SKM-1 (cell line): ENCODE measurements at regions not wholly inside any gene's neighbourhood (a gene's known extent, or its start where the extent isn't known, plus 50 kb on each side); places are given as distances from the start of the nearest gene placed in this dataset.

Experiments
- DNase-seq: peaks from one replicate; lab custom pipeline; 2025; ENCODE audit not compliant: unreplicated experiment; lab: John Stamatoyannopoulos, UW

DNA sequence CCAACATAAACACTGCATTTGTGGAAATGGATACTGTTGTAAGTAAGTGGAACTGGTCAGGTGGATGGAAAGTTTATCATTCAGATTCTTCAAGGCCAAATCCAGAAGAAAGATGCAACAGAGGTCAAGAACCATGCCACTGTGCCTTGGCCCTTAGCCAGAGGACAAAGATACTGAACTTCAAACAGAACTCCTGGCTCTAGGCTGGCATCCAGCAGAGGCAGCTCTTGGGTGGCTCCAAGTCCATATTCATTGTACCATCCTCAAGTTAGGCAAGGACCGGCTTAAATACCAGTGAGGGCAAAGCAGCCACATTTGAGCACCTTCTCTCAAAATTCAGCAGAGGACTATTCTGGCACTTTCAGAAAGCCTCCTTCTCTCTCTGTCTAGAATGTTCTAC, 53.2 kb downstream of the DNAAF9 start:
- DNase-seq: no peak

DNA sequence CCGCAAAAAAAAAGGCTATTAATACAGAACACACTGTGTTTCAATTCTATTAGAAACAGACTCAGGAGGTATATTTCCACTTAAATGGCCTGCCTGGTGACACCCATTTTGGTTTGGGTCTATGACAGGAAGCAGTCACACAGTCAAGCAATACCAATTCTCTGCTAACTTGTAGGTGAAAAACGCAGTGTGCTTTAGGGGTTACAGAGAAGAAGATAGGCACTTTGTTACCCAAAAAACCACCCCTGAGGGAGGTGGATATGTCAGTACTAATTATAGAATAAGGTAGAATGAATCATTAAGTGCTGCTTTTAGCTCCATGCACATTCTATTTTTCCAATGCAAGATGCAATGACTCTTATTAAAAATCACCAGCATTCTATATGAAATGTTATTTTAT, 53.8 kb downstream of the DNAAF9 start:
- DNase-seq: no peak

DNA sequence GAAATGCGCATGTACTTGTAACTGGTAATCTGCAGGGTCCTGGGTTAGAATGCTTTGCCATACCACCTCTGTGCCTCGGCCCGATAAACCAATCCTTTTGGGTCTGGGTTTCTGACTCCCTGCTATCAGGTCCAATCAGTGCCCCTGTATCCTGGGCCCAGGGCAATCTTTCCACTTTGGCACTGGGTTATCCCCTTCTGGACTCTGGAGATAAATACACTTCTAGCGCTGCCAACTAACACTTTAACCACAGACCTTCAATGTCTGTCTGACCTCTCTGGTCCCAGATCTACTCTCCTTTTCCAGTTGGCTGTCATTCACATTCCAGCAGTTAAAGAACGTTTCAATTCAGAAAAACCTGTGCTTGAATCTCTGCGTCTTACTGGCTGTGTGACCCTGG, 55.3 kb downstream of the DNAAF9 start:
- DNase-seq: no peak

DNA sequence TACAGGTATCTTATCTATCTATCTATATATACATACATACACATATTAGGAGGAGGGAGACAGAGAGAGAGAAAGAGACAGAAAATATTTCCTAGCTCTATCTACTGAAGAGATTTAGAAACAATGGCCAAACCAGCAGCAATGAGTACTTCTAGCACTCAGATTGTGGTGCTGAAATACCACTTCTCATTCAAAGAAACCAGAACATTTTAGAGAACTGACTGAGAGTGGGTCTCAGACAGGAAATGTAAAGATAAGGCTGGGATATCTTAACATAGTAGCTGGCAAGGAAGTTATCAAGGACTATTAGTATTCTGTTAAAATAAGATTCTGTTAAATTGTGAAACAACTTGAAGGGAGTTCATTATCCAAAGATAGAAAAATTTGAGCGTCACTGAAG, 57.0 kb downstream of the DNAAF9 start:
- no peak for DNase-seq

DNA sequence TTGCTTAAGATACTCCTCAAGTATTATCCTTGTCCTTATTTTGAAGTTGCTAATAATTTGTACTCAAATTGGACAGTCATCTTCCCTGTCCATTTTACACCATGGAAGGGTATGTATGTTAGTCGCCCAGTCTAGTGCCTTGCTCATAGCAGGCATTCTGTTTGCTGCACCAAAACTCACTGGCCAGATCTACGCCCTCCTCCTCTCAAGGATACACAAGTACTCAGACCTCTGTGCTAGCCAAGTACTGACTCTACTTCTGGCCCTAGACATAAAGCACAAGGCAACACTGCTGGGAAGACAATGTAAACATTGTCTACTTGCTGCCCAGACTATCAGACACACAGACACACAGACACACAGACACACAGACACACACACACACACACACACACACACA, 57.7 kb downstream of the DNAAF9 start:
- no peak for DNase-seq

DNA sequence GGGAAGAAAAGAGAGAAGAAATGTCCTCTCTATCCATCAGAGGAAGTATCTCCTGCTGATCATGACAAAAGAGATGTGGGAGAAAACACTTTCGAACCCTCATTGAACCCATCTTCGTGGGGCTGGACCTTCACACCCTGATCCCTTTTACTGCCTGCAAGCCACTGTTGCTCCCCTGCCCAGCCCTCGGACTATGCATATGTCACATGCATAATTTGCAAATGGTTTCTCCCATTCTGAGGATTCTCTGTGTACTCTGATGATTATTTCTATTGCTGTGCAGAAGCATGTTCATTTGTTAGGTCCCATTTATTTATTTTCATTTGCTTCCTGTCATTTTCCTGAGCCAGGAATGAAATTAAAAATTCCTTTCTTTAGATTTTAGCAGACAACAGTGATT, 64.7 kb downstream of the DNAAF9 start:
- DNase-seq: no peak

DNA sequence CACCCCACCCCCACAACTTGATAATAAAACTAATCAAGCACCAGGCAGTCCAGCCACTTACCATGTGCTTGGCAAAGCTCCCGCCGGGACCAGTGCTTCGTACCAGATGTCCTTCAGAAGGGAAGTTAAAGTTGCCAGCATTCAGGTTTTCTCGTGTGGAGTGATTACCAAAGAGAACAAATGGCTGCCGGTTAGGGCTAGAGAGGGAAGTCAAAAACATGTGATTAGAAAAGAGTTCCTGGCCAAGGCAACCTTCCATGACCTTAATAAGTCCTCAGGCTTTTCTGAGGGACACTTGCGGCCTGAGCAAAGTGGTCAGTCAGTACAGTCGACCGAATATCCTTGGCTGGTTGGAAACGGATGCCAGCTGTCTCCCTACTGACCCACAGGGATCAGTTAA, 67.0 kb downstream of the DNAAF9 start:
- DNase-seq: no peak

DNA sequence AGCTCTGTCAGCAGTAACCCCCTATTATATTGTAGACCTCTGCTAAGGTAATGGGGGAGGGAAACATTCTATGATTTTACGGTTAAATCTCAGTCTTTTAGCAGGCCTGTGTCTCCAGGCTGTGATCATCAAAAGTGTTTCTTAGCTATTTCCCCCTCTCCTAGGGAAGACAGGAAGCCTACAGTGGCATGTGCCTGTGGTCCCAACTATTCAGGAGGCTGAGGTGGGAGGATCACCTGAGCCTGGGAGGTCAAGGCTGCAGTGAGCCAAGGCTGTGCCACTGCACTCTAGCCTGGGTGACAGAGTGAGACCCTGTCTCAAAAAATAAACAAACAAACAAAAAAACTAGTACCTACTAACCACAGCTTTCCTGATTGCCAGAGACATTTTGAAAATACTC, 67.9 kb downstream of the DNAAF9 start:
- no peak for DNase-seq

DNA sequence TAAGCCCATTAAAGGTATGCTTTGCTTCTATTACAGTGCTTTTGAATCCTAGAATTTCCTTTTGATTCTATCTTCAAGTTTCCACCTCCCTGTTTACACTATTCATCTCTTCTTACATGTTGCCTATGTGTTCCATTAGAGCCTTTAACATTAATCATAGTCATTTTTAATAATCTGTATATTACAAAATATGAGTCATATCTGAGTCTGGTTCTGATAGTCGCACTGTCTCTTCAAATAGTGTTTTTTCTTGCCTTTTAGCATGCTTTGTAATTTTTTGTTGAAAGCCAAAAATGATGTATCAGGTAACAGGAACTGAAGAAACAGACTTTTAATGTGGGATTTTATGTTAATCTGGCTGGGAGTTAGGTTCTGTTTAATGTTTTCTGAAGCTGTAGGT, 68.4 kb downstream of the DNAAF9 start:
- DNase-seq: no peak

DNA sequence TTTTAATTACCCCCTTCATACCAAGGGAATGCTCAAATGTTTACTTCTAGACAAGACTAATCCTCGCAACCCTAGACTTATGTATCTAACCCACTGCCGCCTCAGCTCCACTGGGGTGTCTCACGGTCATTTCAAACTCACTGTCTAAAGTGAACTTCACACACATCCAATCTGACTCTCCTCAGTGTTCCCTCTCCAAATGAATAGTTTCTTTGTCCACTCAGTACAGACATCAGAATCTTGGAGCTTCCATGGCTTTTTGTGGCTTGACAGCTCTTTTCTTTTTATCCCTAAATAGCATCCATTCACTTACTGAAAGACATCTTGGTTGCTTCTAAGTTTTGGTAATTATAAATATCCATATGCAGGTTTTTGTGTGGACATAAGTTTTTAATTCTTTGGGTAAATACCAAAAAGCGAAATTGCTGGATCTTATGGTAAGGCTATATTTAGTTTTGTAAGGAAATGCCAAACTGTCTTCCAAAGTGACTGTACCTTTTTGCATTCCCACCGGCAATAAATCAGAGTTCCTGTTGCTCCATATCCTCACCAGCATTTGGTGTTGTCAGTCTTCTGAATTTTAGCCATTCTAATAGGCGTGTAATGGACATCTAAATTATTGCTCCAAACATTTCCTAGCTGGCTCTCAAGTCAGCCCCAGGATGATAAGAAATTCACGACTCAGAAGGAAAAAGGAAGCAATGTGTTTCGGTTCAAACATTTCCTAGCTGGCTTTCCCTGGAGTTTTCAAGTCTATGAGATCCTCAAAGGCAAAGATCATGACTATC, 73.1 kb downstream of the DNAAF9 start:
- DNase-seq: no peak

DNA sequence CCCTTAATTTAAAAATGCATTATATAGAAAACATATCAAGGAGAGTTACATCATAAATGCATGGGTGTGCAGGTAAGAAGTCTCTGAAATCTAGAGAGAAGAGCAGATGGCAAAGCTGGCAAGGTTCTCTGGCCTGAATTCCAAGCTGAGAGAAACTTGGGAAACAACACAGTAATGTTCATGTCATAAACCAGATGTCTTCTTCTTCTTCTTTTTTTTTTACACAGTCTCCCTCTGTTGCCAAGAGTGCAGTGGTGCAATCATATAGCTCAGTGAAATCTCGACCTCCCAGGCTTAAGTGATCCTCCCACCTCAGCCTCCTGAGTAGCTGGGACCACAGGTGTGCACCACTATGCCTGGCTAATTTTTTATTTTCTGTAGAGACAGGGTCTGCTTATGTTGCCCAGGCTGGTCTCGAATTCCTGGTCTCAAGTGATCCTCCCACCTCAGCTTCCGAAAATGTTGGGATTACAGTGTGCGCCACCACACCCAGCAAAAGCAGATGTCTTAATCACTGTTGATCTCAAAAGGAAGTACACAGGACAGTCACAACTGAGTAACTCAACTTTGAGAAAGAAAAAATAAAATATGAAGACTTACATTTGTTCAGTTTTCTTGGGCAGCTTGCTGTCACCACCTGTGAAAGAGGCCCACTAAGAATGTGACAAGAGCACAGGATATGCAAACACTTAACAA, 77.3 kb downstream of the DNAAF9 start:
- no peak for DNase-seq

DNA sequence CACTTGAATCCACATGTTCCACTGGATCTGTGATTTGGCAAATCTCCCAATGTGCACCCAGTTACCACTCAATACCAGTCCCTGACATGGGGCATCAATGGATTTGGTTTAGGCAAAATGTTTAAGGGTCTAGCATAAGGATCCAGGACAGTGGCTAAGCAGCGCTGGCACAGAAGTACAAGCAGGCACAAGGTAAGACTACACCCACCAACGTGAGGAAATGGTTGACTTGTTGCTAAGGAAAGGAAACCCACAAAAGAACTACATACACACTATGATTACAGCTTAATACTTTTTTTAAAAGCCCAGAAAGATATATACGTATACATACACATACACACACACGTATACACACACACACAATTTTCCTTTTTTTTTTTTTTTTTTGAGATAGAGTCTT, 79.0 kb downstream of the DNAAF9 start:
- no peak for DNase-seq

DNA sequence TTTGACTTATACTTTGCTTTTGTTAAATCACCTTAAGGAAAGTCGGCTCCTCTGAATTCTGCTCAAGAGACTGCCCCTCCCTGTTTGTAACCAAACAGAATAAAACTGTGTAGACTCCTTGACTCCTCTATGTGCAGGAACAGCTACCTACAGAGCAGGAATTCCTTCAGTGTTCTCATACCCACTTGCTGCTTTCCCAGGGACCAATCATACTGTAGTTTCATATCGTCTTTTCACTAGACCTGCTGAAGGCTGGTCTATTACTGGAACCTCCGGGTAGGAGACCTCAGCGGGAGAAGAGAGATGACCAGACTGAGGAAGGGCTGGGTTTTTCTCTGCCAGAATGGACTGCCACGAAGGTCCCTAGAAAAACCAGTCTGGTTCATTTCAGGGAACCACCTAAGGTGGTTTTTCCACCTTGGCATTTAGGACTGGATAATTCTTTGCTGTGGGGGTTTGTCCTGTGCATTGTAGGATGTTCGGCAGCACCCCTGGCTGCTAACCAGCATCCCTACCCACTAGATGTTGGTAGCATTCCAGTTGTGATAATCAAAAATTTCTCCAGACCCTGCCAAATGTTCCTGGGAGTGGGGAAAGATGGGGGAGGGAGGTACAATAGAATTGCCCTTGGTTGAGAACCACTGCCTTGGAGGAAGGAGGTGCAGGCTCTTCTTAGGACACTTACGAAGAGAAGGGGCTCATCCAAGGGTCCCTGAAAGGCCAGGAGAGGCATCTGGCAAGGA, 80.5 kb downstream of the DNAAF9 start:
- no peak for DNase-seq

DNA sequence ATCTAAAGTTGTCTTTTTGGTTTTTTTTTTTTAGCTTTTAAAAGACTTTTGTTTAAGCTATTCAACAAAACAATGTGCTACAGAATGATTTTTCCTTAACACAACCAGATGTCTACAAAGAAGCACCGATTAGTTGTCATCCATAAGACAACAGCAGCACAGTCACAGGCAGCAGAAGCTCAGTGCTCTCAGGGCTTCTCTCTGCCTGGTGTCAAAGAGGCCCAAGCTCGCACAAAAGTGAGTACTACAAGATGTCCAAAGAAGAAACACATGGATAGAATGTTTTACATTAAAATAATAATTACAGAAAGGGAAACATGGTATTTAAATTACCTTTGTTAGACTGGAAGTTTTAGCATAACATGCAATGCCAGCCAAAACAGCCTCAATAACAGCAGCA, 81.6 kb downstream of the DNAAF9 start:
- no peak for DNase-seq

DNA sequence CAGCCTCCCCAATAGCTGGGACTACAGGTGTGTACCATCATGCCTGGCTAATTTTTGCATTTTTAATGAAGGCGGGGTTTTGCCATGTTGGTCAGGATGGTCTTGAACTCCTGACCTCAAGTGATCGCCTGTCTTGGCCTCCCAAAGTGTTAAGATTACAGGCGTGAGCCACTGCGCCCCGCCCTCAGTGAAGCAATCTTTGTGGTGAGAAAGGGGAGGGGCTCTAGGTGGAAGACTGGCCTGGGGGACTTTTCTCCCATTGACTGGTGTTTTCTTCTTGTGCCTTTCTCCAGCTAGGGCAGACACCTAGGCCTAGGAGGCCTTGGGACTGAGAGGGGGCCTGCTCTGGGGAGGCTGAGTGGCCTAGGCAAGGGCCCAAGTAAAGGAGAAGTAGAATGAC, 84.1 kb downstream of the DNAAF9 start:
- no peak for DNase-seq

DNA sequence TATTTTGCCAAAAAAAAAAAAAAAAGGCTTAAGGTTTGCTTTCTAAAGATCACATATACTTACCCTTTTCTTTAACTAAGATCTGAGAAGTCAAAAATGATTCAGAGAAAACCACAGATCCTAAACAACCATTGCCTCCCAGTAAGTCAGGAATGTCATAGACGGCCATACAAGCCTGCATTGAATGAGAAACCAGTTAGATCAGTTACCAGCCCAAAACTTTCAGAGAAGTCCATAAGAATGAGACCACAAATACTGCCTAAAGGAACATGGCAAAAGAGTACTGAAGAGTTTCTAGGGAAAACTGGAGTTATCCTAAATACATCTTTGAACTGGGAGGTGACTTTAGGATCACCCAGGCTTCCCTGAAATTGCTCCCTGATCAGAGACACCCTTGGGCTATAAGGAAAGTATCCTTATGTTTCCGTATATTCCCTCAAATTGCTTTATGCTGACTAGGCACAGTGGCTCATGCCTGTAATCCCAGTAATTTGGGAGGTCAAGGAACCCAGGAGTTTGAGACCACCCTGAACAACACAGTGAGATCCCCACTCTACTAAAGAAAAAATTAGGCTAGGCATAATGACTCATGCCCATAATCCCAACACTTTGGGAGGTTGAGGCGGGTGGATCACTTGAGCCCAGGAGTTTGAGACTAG, 79.4 kb upstream of the SLC4A11 start:
- no peak for DNase-seq

DNA sequence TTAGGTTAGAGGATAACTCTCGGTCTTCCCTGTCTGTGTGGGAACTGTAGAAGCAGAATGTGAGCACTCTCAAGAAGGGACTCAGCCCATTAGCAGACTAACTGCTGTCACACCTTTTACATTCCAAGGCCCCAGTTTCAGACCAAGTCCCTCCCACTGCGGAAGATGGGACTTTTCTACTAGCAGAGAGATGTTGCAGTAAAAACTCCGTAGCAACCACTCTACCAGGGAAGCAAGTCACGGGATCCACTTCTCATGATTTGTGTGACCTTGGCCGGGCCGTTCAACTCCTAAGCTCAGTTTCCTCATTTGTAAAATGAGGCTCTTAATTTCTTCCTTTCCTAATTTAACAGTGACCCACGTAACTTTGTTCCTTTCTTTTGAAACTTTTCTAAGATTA, 77.1 kb upstream of the SLC4A11 start:
- DNase-seq: no peak

DNA sequence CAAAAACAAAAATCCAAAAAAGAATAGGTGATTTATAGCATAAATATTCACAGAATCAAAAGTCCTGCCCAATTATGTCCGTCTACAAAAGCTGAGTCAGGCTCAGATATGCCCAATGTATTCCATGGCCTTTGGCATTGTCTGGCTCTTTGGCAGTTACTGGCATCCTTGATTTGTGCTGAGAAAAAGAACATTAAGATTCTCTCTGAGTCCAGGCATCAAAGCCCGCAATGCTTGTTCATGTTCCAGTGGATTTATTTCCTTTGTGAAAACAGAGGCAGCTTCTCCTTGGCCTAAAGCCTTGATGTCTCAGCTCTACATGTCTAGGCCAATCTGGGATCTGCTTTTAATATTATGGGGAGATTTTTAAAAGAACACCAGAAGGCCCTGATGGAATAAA, 76.1 kb upstream of the SLC4A11 start:
- DNase-seq: no peak

DNA sequence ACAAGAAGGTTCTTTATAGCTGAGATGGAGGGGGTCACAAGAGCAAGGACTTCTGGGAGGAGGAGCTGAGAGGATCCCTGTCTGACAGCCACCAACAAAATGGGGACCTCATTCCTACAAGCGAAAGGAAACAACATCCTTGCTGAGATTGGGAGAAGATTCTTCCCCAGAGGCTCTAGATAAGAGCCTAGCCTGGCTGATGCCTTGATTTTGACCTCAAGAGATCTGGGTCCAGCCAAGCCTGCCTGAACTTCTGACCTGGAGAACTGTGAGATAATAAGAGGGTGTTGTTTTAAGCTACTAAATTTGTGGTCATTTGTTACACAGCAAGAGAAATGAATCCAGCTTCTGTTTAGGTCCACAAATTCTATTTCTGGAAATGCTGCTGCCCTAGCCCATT, 75.4 kb upstream of the SLC4A11 start:
- no peak for DNase-seq

DNA sequence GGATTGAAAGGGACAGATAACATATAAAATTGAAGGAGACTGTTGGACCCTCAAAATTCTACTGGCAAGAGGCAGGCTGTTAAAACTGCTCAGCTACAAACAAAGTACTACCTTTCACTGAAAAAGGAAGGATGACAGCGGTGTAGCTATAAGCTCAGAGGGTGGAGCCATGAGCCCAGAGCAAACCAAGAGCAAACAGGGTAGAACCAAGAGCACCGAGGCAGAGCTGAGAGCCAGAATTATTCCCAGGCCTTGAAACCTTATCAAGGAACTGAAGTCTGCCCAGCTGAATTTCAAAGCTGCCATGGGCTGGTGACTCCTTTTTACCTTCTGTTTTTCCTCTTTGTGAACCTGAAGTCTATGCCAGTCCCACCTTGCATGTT, 74.7 kb upstream of the SLC4A11 start:
- no peak for DNase-seq

DNA sequence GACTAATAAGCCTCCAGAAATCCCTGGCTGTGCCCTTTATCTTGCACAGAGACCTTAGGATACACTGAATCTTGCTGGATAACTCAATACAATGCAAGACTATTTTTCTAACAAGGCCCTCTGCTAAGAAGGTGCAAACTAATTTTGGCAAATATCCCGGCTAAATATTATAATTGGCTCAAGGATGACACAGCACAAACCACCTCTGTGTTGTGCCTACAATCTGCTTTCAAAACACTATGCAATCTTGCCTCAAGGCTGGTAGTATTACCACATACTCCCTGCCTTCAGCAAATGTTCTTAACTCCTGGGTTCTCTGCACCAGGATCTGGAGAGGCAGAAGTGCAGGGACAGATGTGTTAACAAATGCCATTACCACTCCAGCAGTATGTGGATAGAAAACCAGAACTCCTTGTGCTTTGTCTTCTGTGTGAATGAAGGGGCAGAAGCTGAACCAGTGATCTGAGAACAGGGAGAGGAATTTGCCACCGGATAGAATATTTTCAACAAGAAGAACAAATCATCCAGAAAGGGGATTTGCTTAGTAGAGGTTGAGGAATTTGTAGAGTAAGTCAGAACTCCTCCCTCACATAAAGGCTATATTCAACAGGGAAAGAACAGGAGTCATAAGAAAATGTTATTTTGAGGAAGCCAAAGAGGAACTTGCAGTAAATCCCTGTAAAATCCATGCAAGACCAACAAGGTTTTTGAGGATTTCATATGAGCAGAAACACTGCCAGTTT, 74.1 kb upstream of the SLC4A11 start:
- peak; percentile 43 for DNase-seq
